GM21619 (cell line): ENCODE measurements at regions not wholly inside any gene's neighbourhood (a gene's known extent, or its start where the extent isn't known, plus 50 kb on each side); places are given as distances from the start of the nearest gene placed in this dataset.
"Not testable (repeated sequence)": the region's sequence is repeated elsewhere in the genome, so short reads cannot be mapped to it uniquely, and the experiment has no call there.

Experiments used
- ATAC-seq: cut with Tn5 transposase; IDR thresholded peaks from one replicate; pipeline ENCODE4 v1.9.1; 2021; ENCODE audit not compliant: unreplicated experiment

DNA sequence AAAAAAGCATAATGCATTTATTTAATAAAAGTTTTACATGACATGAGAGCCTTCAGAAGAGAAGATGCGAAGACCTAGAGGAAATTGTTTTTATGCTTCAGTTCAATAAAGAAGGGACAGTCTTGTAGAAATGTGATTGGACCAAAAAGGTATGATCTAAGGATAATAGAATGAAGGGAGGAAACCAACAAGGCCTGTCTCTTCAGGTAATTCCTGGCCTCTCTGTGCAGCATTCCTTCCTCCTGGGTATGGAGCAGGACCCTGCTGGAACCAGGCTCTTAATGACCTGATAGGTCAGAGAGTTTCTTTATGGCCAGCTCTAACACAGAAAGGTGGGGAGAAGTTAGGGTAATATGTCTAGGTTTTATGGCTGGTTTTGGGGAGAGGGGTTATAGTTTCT, 162.8 kb upstream of the HEY2 start:
- no peak for ATAC-seq

GRCh38 chr6:125587666-125588632, 161.5 kb upstream of the HEY2 start:
- no peak for ATAC-seq

- ATAC-seq = not testable (repeated sequence)
Observed at GRCh38 chr6:125591796-125592195, 157.6 kb upstream of the HEY2 start.

- no peak for ATAC-seq
Observed at GRCh38 chr6:125593746-125594145, 155.7 kb upstream of the HEY2 start.

GRCh38 chr6:125596020-125596419, 153.4 kb upstream of the HEY2 start:
- ATAC-seq = no peak

GRCh38 chr6:125597411-125598253, 151.8 kb upstream of the HEY2 start:
- peak; percentile 44 for ATAC-seq

DNA sequence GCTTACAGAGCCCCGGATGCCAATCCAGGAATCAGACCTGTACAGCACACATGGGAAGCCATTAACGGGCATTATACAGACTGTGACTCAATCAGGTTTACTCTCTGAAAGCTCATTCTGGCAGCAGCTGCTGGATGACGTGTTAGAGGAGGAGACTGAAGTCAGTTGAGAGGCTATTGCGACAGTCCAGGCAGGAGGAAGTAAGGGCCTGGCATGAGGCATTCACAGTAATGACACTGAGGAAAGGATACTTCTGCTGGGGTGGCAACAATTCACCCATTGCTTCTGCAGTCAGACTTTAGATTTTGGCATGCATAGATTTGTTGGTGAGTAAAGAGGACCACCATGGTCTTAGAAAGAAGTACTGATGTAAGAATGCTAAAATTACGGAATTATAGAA, 151.0 kb upstream of the HEY2 start:
- no peak for ATAC-seq

- no peak for ATAC-seq
Observed at GRCh38 chr6:125604257-125604656, 145.2 kb upstream of the HEY2 start.

DNA sequence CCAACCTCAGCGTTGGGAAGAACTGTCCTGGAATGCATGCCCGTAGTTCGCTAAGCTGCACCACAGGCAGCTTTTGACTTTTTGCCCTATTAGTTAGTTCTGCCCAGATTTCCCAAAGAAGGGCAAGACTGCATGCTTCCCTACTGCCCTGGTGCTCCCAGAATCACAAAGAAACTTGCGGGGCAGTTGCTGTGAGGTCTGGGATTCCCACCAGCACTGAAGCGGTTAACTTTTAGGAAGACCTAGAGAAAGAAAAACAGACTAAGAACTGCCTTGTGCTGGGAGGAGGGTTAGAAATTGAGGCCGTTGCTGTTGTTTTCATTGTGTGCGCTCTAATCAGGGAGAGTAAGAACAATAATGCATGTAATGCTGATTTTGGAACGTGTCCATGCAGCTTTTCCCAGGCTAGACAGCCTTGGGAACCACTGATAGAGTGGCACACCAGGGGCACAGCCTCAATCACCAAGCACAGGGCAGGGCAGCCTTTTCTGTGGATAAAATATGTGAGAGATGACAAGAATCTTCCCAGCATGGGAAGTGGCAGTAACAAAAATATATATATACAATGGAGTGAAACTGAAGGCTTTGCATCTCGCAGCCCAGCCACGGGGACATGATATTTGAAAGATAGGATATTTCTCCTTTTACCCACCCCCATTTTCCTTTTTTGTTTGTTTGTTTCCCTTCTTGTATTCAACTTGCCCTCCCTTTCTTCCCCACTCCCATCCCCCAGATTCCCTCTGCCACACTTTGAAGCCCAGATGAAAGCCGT, 137.7 kb upstream of the HEY2 start:
- ATAC-seq = no peak

- ATAC-seq = no peak
Observed at GRCh38 chr6:125612345-125612846, 137.0 kb upstream of the HEY2 start.

DNA sequence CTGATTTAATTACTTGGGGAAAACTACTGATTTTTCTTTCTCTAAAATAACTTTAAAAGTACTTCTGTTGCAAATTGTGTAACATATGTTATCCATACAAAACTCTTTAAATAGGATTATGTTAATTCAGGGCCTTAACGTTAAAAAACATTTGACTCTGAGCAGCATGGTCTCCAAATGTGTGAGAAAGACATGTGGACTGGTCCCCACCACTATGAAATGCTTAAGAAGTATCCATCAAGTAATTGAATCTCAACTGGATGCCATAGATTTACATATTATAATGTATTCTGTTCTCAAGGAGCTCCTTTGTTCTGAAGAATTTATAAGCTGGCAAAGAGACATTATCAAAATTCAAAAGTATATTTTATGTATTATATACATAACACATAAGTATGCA, 130.8 kb upstream of the HEY2 start:
- no peak for ATAC-seq

GRCh38 chr6:125623085-125623484, 126.3 kb upstream of the HEY2 start:
- no peak for ATAC-seq

GRCh38 chr6:125631165-125631564, 118.3 kb upstream of the HEY2 start:
- no peak for ATAC-seq

DNA sequence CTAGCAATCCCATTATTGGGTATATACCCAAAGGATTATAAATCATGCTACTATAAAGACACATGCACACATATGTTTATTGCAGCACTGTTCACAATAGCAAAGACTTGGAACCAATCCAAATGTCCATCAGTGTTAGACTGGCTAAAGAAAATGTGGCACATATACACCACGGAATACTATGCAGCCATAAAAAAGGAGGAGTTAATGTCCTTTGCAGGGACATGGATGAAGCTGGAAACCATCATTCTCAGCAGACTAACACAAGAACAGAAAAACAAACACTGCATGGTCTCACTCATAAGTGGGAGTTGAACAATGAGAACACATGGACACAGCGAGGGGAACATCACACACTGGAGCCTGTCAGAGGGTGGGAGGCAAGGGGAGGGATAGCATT, 113.4 kb upstream of the HEY2 start:
- not testable (repeated sequence) for ATAC-seq

- ATAC-seq = no peak
Observed at GRCh38 chr6:125636671-125637070, 112.8 kb upstream of the HEY2 start.

GRCh38 chr6:125637207-125637606, 112.2 kb upstream of the HEY2 start:
- ATAC-seq = peak; percentile 53

GRCh38 chr6:125639466-125640020, 109.9 kb upstream of the HEY2 start:
- ATAC-seq = no peak

DNA sequence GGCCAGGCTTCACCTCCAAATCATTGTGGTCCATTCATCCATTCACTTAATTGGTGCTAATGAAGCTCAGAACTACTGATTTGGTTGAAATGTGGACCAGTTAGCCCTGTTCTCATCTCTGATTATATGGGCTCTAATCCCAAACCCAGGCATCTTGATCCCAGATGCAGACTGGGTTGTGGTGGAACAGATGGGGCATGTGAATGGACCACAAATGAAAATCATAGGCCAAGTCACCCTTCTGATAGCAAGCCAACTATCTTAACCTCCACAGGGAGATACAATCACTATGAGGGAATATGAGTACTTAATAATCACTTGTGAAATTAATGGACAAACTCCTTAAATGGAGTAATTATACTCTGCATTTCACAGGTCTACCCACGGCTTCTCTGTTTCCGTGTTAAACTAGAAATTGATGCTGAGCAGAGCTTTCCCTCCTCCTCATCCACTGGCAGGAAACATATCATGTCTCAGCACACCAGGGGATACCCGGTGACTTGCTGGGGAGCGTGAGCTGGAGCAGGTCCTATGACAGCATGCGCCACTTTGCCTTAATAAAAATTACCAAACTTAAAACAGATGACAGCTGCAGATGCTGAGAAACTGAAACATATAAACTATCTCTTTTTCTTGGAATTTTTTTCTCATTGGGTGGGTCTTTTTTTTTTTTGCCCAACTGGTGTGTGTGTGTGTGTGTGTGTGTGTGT, 108.8 kb upstream of the HEY2 start:
- no peak for ATAC-seq

GRCh38 chr6:125643967-125644661, 105.3 kb upstream of the HEY2 start:
- ATAC-seq = not testable (repeated sequence)
